GM12878 (cell line): ENCODE measurements at regions not wholly inside any gene's neighbourhood (a gene's known extent, or its start where the extent isn't known, plus 50 kb on each side); places are given as distances from the start of the nearest gene placed in this dataset.

ENCODE experiments used
- ATAC-seq: fragments of 200-7000 bp; cut with Tn5 transposase; 3 replicates; pipeline ENCODE4 v1.9.1; 2020; ENCODE audit warnings: mild to moderate bottlenecking, moderate library complexity
- BruUV-seq: library from RNA; stranded (reverse); fragments of 400-500 nt; replicated peaks from 2 replicates; lab custom pipeline; 2021; lab: Mats Ljungman, UMichigan
- CTCF ChIA-PET: fragments of 300-600 bp; sonication (Branson Sonifier 250); formaldehyde crosslinking; extraction: SDS; loops from one replicate; lab custom pipeline; 2021; ENCODE audit warnings: inconsistent platforms; lab: Yijun Ruan, JAX
- POLR2A ChIA-PET: fragments of 350-600 bp; formaldehyde crosslinking; extraction: SDS; loops from one replicate; lab custom pipeline; 2021; ENCODE audit warnings: inconsistent platforms; lab: Charles Lee
- RAD21 ChIA-PET: fragments of 300-600 bp; sonication (Branson Sonifier 250); formaldehyde crosslinking; loops from one replicate; lab custom pipeline; 2023; ENCODE audit warnings: antibody characterized with exemption; ENCODE audit not compliant: unreplicated experiment; lab: Charles Lee
- SMC1A ChIA-PET: fragments of 300-600 bp; sonication (Branson Sonifier 250); formaldehyde crosslinking; loops from one replicate; lab custom pipeline; 2023; ENCODE audit not compliant: unreplicated experiment, uncharacterized antibody; lab: Charles Lee
- DNase-seq: peaks from one replicate; pipeline ENCODE4 v3.0.0-alpha.2; 2011; ENCODE audit warnings: low read depth, low spot score
- FAIRE-seq: peaks from 3 replicates; lab custom pipeline; 2011; peaks lifted over from hg19 to GRCh38; lab: Jason Lieb, UNC
- H2AFZ ChIP-seq: 2 replicates; pipeline ENCODE4 v1.6.0; 2011; ENCODE audit warnings: low read depth, low read length, control low read depth; ENCODE audit not compliant: control insufficient read depth
- H3K27ac ChIP-seq: 2 replicates; pipeline ENCODE4 v1.5.1; 2011; ENCODE audit warnings: control low read depth; ENCODE audit not compliant: control insufficient read depth, insufficient read depth
- H3K27me3 ChIP-seq, 2 experiments: replicated peaks in 1 of 2; 2 replicates each; pipeline versions ENCODE4 v1.6.0 to v1.6.1; 2011; ENCODE audit warnings: low read length in 1 of 2; ENCODE audit not compliant: control insufficient read depth in 2 of 2, insufficient read depth in 2 of 2
- H3K36me3 ChIP-seq, 2 experiments: 2 replicates each; pipeline ENCODE4 v1.5.1; 2011; ENCODE audit warnings: low read length in 1 of 2; ENCODE audit not compliant: control insufficient read depth in 2 of 2, insufficient read depth in 2 of 2
- H3K4me1 ChIP-seq: 2 replicates; pipeline ENCODE4 v1.6.1; 2011; ENCODE audit warnings: mild to moderate bottlenecking, low read length, moderate library complexity, mixed read lengths; ENCODE audit not compliant: control insufficient read depth, insufficient read depth
- H3K4me2 ChIP-seq: 2 replicates; pipeline ENCODE4 v1.6.0; 2011; ENCODE audit warnings: control low read depth; ENCODE audit not compliant: control insufficient read depth, insufficient read depth
- H3K4me3 ChIP-seq: fragments of 200-600 bp; sonication (generic); 2 replicates; pipeline ENCODE4 v1.5.1; 2016
- H3K79me2 ChIP-seq: 2 replicates; pipeline ENCODE4 v1.6.0; 2011; ENCODE audit warnings: low read length; ENCODE audit not compliant: control insufficient read depth, insufficient read depth
- H3K9ac ChIP-seq: 2 replicates; pipeline ENCODE4 v1.8.0; 2011; ENCODE audit warnings: low read length, control low read depth, mixed read lengths; ENCODE audit not compliant: control insufficient read depth, insufficient read depth
- H3K9me3 ChIP-seq: replicated peaks from 3 replicates; pipeline ENCODE4 v1.5.1; 2011; ENCODE audit warnings: mild to moderate bottlenecking, low read length; ENCODE audit not compliant: control insufficient read depth, insufficient read depth
- H4K20me1 ChIP-seq: 2 replicates; pipeline ENCODE4 v1.6.0; 2011; ENCODE audit not compliant: control insufficient read depth, insufficient read depth
- CEBPZ ChIP-seq: fragments of 150-350 bp; IDR thresholded peaks from 2 replicates; pipeline ENCODE4 v1.6.1; 2016; ENCODE audit warnings: low read depth, low read length
- CHD4 ChIP-seq: fragments of 200-600 bp; sonication (generic); IDR thresholded peaks from 2 replicates; pipeline ENCODE4 v1.6.1; 2016; ENCODE audit warnings: mild to moderate bottlenecking
- CREM ChIP-seq: IDR thresholded peaks from 2 replicates; pipeline ENCODE4 v1.6.1; 2014; ENCODE audit warnings: antibody characterized with exemption, low read depth
- EZH2 ChIP-seq: IDR thresholded peaks from 2 replicates; pipeline ENCODE4 v1.6.1; 2012; ENCODE audit warnings: low read depth, mild to moderate bottlenecking, control low read depth, inconsistent platforms, low read length, borderline replicate concordance; ENCODE audit not compliant: control insufficient read depth
- GATAD2B ChIP-seq: fragments of 450-650 bp; conservative IDR thresholded peaks from 2 replicates; pipeline ENCODE4 v1.6.1; 2017; ENCODE audit warnings: low read depth, mild to moderate bottlenecking, moderate library complexity
- HCFC1 ChIP-seq: fragments of 150-350 bp; IDR thresholded peaks from 2 replicates; pipeline ENCODE4 v1.6.1; 2014; ENCODE audit warnings: low read length
- JUNB ChIP-seq: IDR thresholded peaks from 2 replicates; pipeline ENCODE4 v1.6.1; 2016; ENCODE audit warnings: antibody characterized with exemption, mild to moderate bottlenecking
- KAT2A ChIP-seq: conservative IDR thresholded peaks from 2 replicates; pipeline ENCODE4 v1.6.1; 2011; ENCODE audit warnings: low read depth, low read length; ENCODE audit not compliant: control insufficient read depth
- MAX ChIP-seq: IDR thresholded peaks from 2 replicates; pipeline ENCODE4 v1.6.1; 2012; ENCODE audit warnings: low read depth, low read length, improper control_type of control experiment
- MEF2A ChIP-seq: IDR thresholded peaks from 2 replicates; pipeline ENCODE4 v1.6.1; 2011; ENCODE audit warnings: low read depth, mild to moderate bottlenecking, low read length, moderate library complexity; ENCODE audit not compliant: insufficient read depth
- MYC ChIP-seq: IDR thresholded peaks from 2 replicates; pipeline ENCODE4 v1.6.1; 2011; ENCODE audit warnings: mild to moderate bottlenecking, low read length, moderate library complexity, inconsistent platforms; ENCODE audit not compliant: insufficient read depth, insufficient replicate concordance, insufficient read length, severe bottlenecking
- NR2C1 ChIP-seq: fragments of 450-650 bp; IDR thresholded peaks from 2 replicates; pipeline ENCODE4 v1.6.1; 2017; ENCODE audit warnings: antibody characterized with exemption, mild to moderate bottlenecking, moderate library complexity
- SKIL ChIP-seq: fragments of 450-650 bp; IDR thresholded peaks from 2 replicates; pipeline ENCODE4 v1.6.1; 2017; ENCODE audit warnings: mild to moderate bottlenecking, low read depth, inconsistent platforms; ENCODE audit not compliant: poor library complexity, severe bottlenecking
- SUZ12 ChIP-seq: fragments of 200-600 bp; sonication (generic); IDR thresholded peaks from one replicate; pipeline ENCODE4 v1.6.1; 2018; ENCODE audit warnings: antibody characterized with exemption, mild to moderate bottlenecking; ENCODE audit not compliant: unreplicated experiment
- TCF3 ChIP-seq: IDR thresholded peaks from 2 replicates; pipeline ENCODE4 v1.6.1; 2012; ENCODE audit warnings: low read depth, mild to moderate bottlenecking, low read length, borderline replicate concordance; ENCODE audit not compliant: insufficient read depth
- TCF7 ChIP-seq: IDR thresholded peaks from 2 replicates; pipeline ENCODE4 v1.6.1; 2014; ENCODE audit warnings: antibody characterized with exemption, borderline replicate concordance
- WGBS: methylation state at CpG from one replicate; pipeline ENCODE4 v1.1.6; 2016; ENCODE audit warnings: low lambda C conversion rate; ENCODE audit not compliant: insufficient replicate concordance, insufficient coverage; ENCODE audit errors: missing lambda C conversion rate; 5-methylcytosine and 5-hydroxymethylcytosine counted together
- in situ Hi-C: fragments of 300-500 bp; cut with MboI; formaldehyde crosslinking; loops from 9 replicates; pipeline ENCODE4 v1.14.3; 2018; ENCODE audit warnings: mixed read lengths
- intact Hi-C: fragments of 100-400 bp; cut with micrococcal nuclease; formaldehyde crosslinking; loops from one replicate; pipeline ENCODE4 v1.14.2; 2022; ENCODE audit not compliant: unreplicated experiment

- DNase-seq: no peak
- in situ Hi-C loops (no loop called here), intact Hi-C loops (no loop called here)
- Histone ChIP-seq H3K79me2 (no peaks in the 10 kb centered on the region), H3K9ac (no peak overlapping the region), H2AFZ (no peak overlapping the region), H3K27ac (no peak overlapping the region), H3K4me3 (no peak overlapping the region), H3K36me3 (no peaks in the 10 kb centered on the region), H3K4me2 (no peak overlapping the region), H3K4me1 (no peaks in the 10 kb centered on the region), H3K27me3 (no peaks in the 10 kb centered on the region), H3K9me3 (no peaks in the 10 kb centered on the region), H4K20me1 (no peaks in the 10 kb centered on the region)
- WGBS: 57% methylated on average over 4 of the region's 4 CpGs
- CTCF ChIA-PET: interaction anchor here (1.7 kb wide), 1 partner anchor 10 kb away, joined by 5 read pairs; no protein-coding TSS in a partner anchor
- SMC1A ChIA-PET: interaction anchor here (0.7 kb wide), 1 partner anchor 51 kb away, joined by 5 read pairs; no protein-coding TSS in a partner anchor
- POLR2A ChIA-PET: no interaction called here
- no peak for FAIRE-seq
- no peak for ATAC-seq
- RAD21 ChIA-PET: no interaction called here
- BruUV-seq: no TSS peak
- TF ChIP-seq EZH2: no peak
- TF ChIP-seq MAX: no peak
- no peak for TF ChIP-seq NR2C1
- no peak for TF ChIP-seq CHD4
- no peak for TF ChIP-seq CEBPZ
- no peak for TF ChIP-seq SUZ12
- TF ChIP-seq CREM: no peak
- no peak for TF ChIP-seq SKIL
- no peak for TF ChIP-seq MYC
- no peak for TF ChIP-seq KAT2A
- TF ChIP-seq GATAD2B: no peak
- no peak for TF ChIP-seq HCFC1
- TF ChIP-seq TCF7: no peak
- no peak for TF ChIP-seq MEF2A
- TF ChIP-seq TCF3: no peak
- TF ChIP-seq JUNB: no peak
Observed at GRCh38 chr6:101208152-101208551, 185.4 kb upstream of the GRIK2 start.
